GM21786 (cell line): ENCODE measurements at regions not wholly inside any gene's neighbourhood (a gene's known extent, or its start where the extent isn't known, plus 50 kb on each side); places are given as distances from the start of the nearest gene placed in this dataset.

Experiments used
- ATAC-seq: cut with Tn5 transposase; IDR thresholded peaks from one replicate; pipeline ENCODE4 v1.9.1; 2021; ENCODE audit not compliant: unreplicated experiment

- ATAC-seq = no peak
Measured at GRCh38 chr9:20200991-20201431, 412.2 kb upstream of the SLC24A2 start.

GRCh38 chr9:20200581-20200980 is 411.7 kb upstream of the SLC24A2 start:
- ATAC-seq = no peak

- no peak for ATAC-seq
Measured at GRCh38 chr9:20199111-20199510, 410.3 kb upstream of the SLC24A2 start.

- ATAC-seq = no peak
Measured at GRCh38 chr9:20197976-20198685, 409.3 kb upstream of the SLC24A2 start.

GRCh38 chr9:20191228-20191840 is 402.5 kb upstream of the SLC24A2 start:
- no peak for ATAC-seq

GRCh38 chr9:20189871-20190270 is 401.0 kb upstream of the SLC24A2 start:
- ATAC-seq = no peak

GRCh38 chr9:20188616-20189369 is 400.0 kb upstream of the SLC24A2 start:
- ATAC-seq = no peak

GRCh38 chr9:20187318-20187717 is 398.5 kb upstream of the SLC24A2 start:
- ATAC-seq = no peak

GRCh38 chr9:20186823-20187222 is 398.0 kb upstream of the SLC24A2 start:
- no peak for ATAC-seq

GRCh38 chr9:20186231-20186630 is 397.4 kb upstream of the SLC24A2 start:
- ATAC-seq = no peak

- ATAC-seq = no peak
Measured at GRCh38 chr9:20184541-20184940, 395.7 kb upstream of the SLC24A2 start.

GRCh38 chr9:20178679-20179078 is 389.8 kb upstream of the SLC24A2 start:
- ATAC-seq = no peak

- no peak for ATAC-seq
Measured at GRCh38 chr9:20178197-20178596, 389.4 kb upstream of the SLC24A2 start.

- ATAC-seq = no peak
Measured at GRCh38 chr9:20170122-20170521, 381.3 kb upstream of the SLC24A2 start.

GRCh38 chr9:20152151-20152725 is 363.4 kb upstream of the SLC24A2 start:
- no peak for ATAC-seq

GRCh38 chr9:20148416-20148815 is 359.6 kb upstream of the SLC24A2 start:
- ATAC-seq = no peak

- ATAC-seq = no peak
Measured at GRCh38 chr9:20144197-20144596, 355.4 kb upstream of the SLC24A2 start.

GRCh38 chr9:20139763-20140290 is 351.0 kb upstream of the SLC24A2 start:
- no peak for ATAC-seq

- ATAC-seq = no peak
Measured at GRCh38 chr9:20138841-20139240, 350.0 kb upstream of the SLC24A2 start.

- ATAC-seq = no peak
Measured at GRCh38 chr9:20138116-20138515, 349.3 kb upstream of the SLC24A2 start.

GRCh38 chr9:20137425-20137824 is 348.6 kb upstream of the SLC24A2 start:
- no peak for ATAC-seq
